ENCODE measurements at regions not wholly inside any gene's neighbourhood (a gene's known extent, or its start where the extent isn't known, plus 50 kb on each side); places are given as distances from the start of the nearest gene placed in this dataset.

DNA sequence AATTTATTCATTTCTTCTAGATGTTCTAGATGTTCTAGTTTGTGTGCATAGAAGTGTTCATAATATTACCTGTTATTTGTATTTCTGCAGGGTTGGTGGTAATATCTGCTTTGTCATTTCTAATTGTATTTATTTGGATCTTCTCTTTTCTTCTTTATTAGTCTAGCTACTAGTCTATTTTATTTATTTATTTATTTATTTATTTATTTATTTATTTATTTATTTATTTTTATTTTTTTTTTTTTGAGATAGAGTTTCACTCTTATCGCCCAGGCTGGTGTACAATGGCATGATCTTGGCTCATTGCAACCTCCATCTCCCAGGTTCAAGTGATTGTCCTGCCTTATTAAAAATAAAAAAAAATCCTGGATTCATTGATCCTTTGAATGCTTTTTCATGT lies 114.8 kb upstream of the THSD7A start:
- TF ChIP-seq, protein P1, sequence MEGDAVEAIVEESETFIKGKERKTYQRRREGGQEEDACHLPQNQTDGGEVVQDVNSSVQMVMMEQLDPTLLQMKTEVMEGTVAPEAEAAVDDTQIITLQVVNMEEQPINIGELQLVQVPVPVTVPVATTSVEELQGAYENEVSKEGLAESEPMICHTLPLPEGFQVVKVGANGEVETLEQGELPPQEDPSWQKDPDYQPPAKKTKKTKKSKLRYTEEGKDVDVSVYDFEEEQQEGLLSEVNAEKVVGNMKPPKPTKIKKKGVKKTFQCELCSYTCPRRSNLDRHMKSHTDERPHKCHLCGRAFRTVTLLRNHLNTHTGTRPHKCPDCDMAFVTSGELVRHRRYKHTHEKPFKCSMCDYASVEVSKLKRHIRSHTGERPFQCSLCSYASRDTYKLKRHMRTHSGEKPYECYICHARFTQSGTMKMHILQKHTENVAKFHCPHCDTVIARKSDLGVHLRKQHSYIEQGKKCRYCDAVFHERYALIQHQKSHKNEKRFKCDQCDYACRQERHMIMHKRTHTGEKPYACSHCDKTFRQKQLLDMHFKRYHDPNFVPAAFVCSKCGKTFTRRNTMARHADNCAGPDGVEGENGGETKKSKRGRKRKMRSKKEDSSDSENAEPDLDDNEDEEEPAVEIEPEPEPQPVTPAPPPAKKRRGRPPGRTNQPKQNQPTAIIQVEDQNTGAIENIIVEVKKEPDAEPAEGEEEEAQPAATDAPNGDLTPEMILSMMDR (IDR thresholded peaks at IDR 0.05), result no peak
- TF ChIP-seq POLR2A (IDR thresholded peaks at IDR 0.05), result no peak

All from adrenal gland (tissue), 5 donors.